ENCODE measurements at regions not wholly inside any gene's neighbourhood (a gene's known extent, or its start where the extent isn't known, plus 50 kb on each side); places are given as distances from the start of the nearest gene placed in this dataset.

GRCh38 chr3:72189339-72189738, 404.4 kb upstream of the PROK2 start:
- DNase-seq = no peak

GRCh38 chr3:72188536-72188935, 403.6 kb upstream of the PROK2 start:
- no peak for DNase-seq

GRCh38 chr3:72187131-72187530, 402.2 kb upstream of the PROK2 start:
- DNase-seq = no peak

GRCh38 chr3:72186400-72186855, 401.5 kb upstream of the PROK2 start:
- no peak for DNase-seq

GRCh38 chr3:72185549-72186399, 400.8 kb upstream of the PROK2 start:
- no peak for DNase-seq

- no peak for DNase-seq
Measured at GRCh38 chr3:72183489-72183888, 398.5 kb upstream of the PROK2 start.

- no peak for DNase-seq
Measured at GRCh38 chr3:72182206-72182605, 397.3 kb upstream of the PROK2 start.

GRCh38 chr3:72181251-72181650, 396.3 kb upstream of the PROK2 start:
- DNase-seq = no peak

GRCh38 chr3:72180405-72180804, 395.5 kb upstream of the PROK2 start:
- DNase-seq = no peak

GRCh38 chr3:72179107-72179464, 394.1 kb upstream of the PROK2 start:
- DNase-seq = no peak

- no peak for DNase-seq
Measured at GRCh38 chr3:72178463-72179106, 393.6 kb upstream of the PROK2 start.

- no peak for DNase-seq
Measured at GRCh38 chr3:72177075-72178050, 392.4 kb upstream of the PROK2 start.

- no peak for DNase-seq
Measured at GRCh38 chr3:72176537-72177041, 391.6 kb upstream of the PROK2 start.

- no peak for DNase-seq
Measured at GRCh38 chr3:72175296-72175858, 390.4 kb upstream of the PROK2 start.

- no peak for DNase-seq
Measured at GRCh38 chr3:72174890-72175289, 389.9 kb upstream of the PROK2 start.

- no peak for DNase-seq
Measured at GRCh38 chr3:72174040-72174439, 389.1 kb upstream of the PROK2 start.

- no peak for DNase-seq
Measured at GRCh38 chr3:72171946-72172345, 387.0 kb upstream of the PROK2 start.

- DNase-seq = no peak
Measured at GRCh38 chr3:72171463-72171881, 386.5 kb upstream of the PROK2 start.

GRCh38 chr3:72169561-72170472, 384.9 kb upstream of the PROK2 start:
- no peak for DNase-seq

GRCh38 chr3:72169120-72169519, 384.2 kb upstream of the PROK2 start:
- no peak for DNase-seq

- no peak for DNase-seq
Measured at GRCh38 chr3:72165808-72166207, 380.9 kb upstream of the PROK2 start.

Data from activated gamma-delta T cell (primary cell).